SK-N-SH (cell line): ENCODE measurements at regions not wholly inside any gene's neighbourhood (a gene's known extent, or its start where the extent isn't known, plus 50 kb on each side); places are given as distances from the start of the nearest gene placed in this dataset.

Experiments
- CTCF ChIA-PET: fragments of 300-600, 350-600 bp; formaldehyde crosslinking; extraction: SDS; loops from one replicate; lab custom pipeline; 2021; lab: Yijun Ruan, JAX
- POLR2A ChIA-PET: fragments of 350-600 bp; sonication (Branson Sonifier 250); formaldehyde crosslinking; extraction: SDS; loops from one replicate; lab custom pipeline; 2020; ENCODE audit warnings: antibody characterized with exemption, inconsistent platforms; lab: Yijun Ruan, JAX
- DNase-seq: peaks from one replicate; pipeline ENCODE4 v3.0.0; 2012
- H2AFZ ChIP-seq: fragments of 200-600 bp; sonication (generic); 2 replicates; pipeline ENCODE4 v1.8.1; 2016; ENCODE audit warnings: antibody characterized with exemption, mild to moderate bottlenecking, low read depth
- H3F3A ChIP-seq: fragments of 200-600 bp; sonication (generic); replicated peaks from 2 replicates; pipeline ENCODE3; 2016; ENCODE audit warnings: antibody characterized with exemption, mild to moderate bottlenecking; ENCODE audit not compliant: insufficient read depth
- H3K27ac ChIP-seq, 2 experiments: fragments of 200-500 bp in 1 of 2; fragments of 200-600 bp in 1 of 2; sonication (Bioruptor generic) in 1 of 2; sonication (generic), shearing (Covaris generic) in 1 of 2; 2 replicates each; pipeline versions ENCODE4 v1.5.1 to v1.6.1; 2014 to 2016; ENCODE audit warnings: low read depth in 2 of 2, inconsistent platforms in 1 of 2, low read length in 1 of 2, mild to moderate bottlenecking in 1 of 2, mixed read lengths in 1 of 2
- H3K27me3 ChIP-seq: fragments of 200-600 bp; sonication (generic), shearing (Covaris generic); 2 replicates; pipeline ENCODE4 v1.6.1; 2016; ENCODE audit warnings: mixed run types; ENCODE audit not compliant: insufficient read depth
- H3K36me3 ChIP-seq, 2 experiments: fragments of 200-500 bp in 1 of 2; fragments of 200-600 bp in 1 of 2; sonication (Bioruptor generic) in 1 of 2; sonication (generic) in 1 of 2; replicated peaks in 1 of 2; 2 replicates each; pipeline versions ENCODE3 to v1.5.1; 2014 to 2016; ENCODE audit warnings: low read length in 1 of 2, mild to moderate bottlenecking in 1 of 2; ENCODE audit not compliant: insufficient read depth in 2 of 2, control insufficient read depth in 1 of 2
- H3K4me1 ChIP-seq, 2 experiments: fragments of 200-500 bp in 1 of 2; fragments of 200-600 bp in 1 of 2; sonication (Bioruptor generic) in 1 of 2; sonication (generic), shearing (Covaris generic) in 1 of 2; 2 replicates each; pipeline versions ENCODE4 v1.5.1 to v1.6.1; 2014 to 2016; ENCODE audit warnings: low read depth in 1 of 2, low read length in 1 of 2, mixed run types in 1 of 2; ENCODE audit not compliant: insufficient read depth in 2 of 2, control insufficient read depth in 1 of 2
- H3K4me2 ChIP-seq: fragments of 200-600 bp; sonication (generic), shearing (Covaris generic); 2 replicates; pipeline ENCODE4 v1.6.1; 2017; ENCODE audit warnings: mixed run types
- H3K4me3 ChIP-seq, 2 experiments: fragments of 200-500 bp in 1 of 2; fragments of 200-600 bp in 1 of 2; sonication (Bioruptor generic) in 1 of 2; sonication (generic), shearing (Covaris generic) in 1 of 2; 2 replicates each; pipeline versions ENCODE4 v1.5.1 to v1.8.1; 2014 to 2016; ENCODE audit warnings: low read depth in 2 of 2, inconsistent platforms in 1 of 2, low read length in 1 of 2, mild to moderate bottlenecking in 1 of 2, mixed read lengths in 1 of 2, moderate library complexity in 1 of 2
- H3K79me2 ChIP-seq: fragments of 200-600 bp; sonication (generic); 2 replicates; pipeline ENCODE4 v1.8.1; 2017; ENCODE audit warnings: mild to moderate bottlenecking; ENCODE audit not compliant: insufficient read depth
- H3K9ac ChIP-seq: fragments of 200-600 bp; sonication (generic); 2 replicates; pipeline ENCODE4 v1.6.1; 2017; ENCODE audit warnings: mixed run types
- H3K9me2 ChIP-seq: fragments of 200-600 bp; sonication (generic); 2 replicates; pipeline ENCODE4 v1.6.1; 2017; ENCODE audit warnings: mixed run types
- H3K9me3 ChIP-seq: fragments of 200-600 bp; sonication (generic); 2 replicates; pipeline ENCODE4 v1.6.1; 2017; ENCODE audit warnings: mixed run types, mild to moderate bottlenecking, moderate library complexity
- H4K20me1 ChIP-seq: fragments of 200-600 bp; sonication (generic); 2 replicates; pipeline ENCODE4 v1.6.1; 2017; ENCODE audit warnings: mild to moderate bottlenecking, mixed run types; ENCODE audit not compliant: insufficient read depth
- CHD2 ChIP-seq: fragments of 150-350 bp; IDR thresholded peaks from 2 replicates; pipeline ENCODE4 v1.6.1; 2018; ENCODE audit warnings: low read length; ENCODE audit not compliant: partially characterized antibody
- EZH2phosphoT487 ChIP-seq: fragments of 200-600 bp; sonication (generic); IDR thresholded peaks from 2 replicates; pipeline ENCODE4 v1.6.1; 2017; ENCODE audit warnings: low read depth, mixed run types, mild to moderate bottlenecking, antibody characterized with exemption, moderate library complexity, borderline replicate concordance
- FOSL2 ChIP-seq: IDR thresholded peaks from 2 replicates; pipeline ENCODE4 v1.4.0; 2012; ENCODE audit warnings: low read depth, mild to moderate bottlenecking, moderate library complexity, borderline replicate concordance
- FOXJ3 ChIP-seq: sonication (generic); formaldehyde crosslinking; IDR thresholded peaks from 2 replicates; pipeline ENCODE4 v1.5.1; 2020; ENCODE audit warnings: mild to moderate bottlenecking, missing genetic modification reagents
- GABPA ChIP-seq: IDR thresholded peaks from 2 replicates; pipeline ENCODE4 v1.4.0; 2012; ENCODE audit warnings: low read depth, mild to moderate bottlenecking
- GATA2 ChIP-seq: sonication (generic); formaldehyde crosslinking; IDR thresholded peaks from 2 replicates; pipeline ENCODE4 v1.5.0; 2020; ENCODE audit warnings: mild to moderate bottlenecking, missing genetic modification reagents
- IRF3 ChIP-seq: fragments of 150-350 bp; IDR thresholded peaks from 2 replicates; pipeline ENCODE4 v1.6.1; 2016; ENCODE audit warnings: mild to moderate bottlenecking, low read depth, low read length
- MAX ChIP-seq: IDR thresholded peaks from 2 replicates; pipeline ENCODE4 v1.4.0; 2012; ENCODE audit warnings: low read depth
- MXI1 ChIP-seq: IDR thresholded peaks from 2 replicates; pipeline ENCODE4 v1.6.1; 2012; ENCODE audit warnings: mild to moderate bottlenecking, low read depth, low read length, improper control_type of control experiment
- NFIC ChIP-seq: IDR thresholded peaks from 2 replicates; pipeline ENCODE4 v1.4.0; 2012; ENCODE audit warnings: borderline replicate concordance
- NRF1 ChIP-seq: IDR thresholded peaks from 2 replicates; pipeline ENCODE4 v1.6.1; 2012; ENCODE audit warnings: low read depth, mild to moderate bottlenecking, low read length
- PBX3 ChIP-seq: IDR thresholded peaks from 2 replicates; pipeline ENCODE4; 2012
- RAD21 ChIP-seq: IDR thresholded peaks from 2 replicates; pipeline ENCODE4 v1.6.1; 2012; ENCODE audit warnings: mild to moderate bottlenecking, low read length
- RFX5 ChIP-seq: IDR thresholded peaks from 2 replicates; pipeline ENCODE4 v1.6.1; 2012; ENCODE audit warnings: mild to moderate bottlenecking, improper control_type of control experiment, low read length
- SIN3A ChIP-seq: IDR thresholded peaks from 2 replicates; pipeline ENCODE4 v1.6.1; 2012; ENCODE audit warnings: low read depth, mild to moderate bottlenecking, low read length, moderate library complexity, borderline replicate concordance
- SMC3 ChIP-seq: IDR thresholded peaks from 2 replicates; pipeline ENCODE4 v1.6.1; 2012; ENCODE audit warnings: low read depth, low read length, improper control_type of control experiment
- TAF1 ChIP-seq: IDR thresholded peaks from 2 replicates; pipeline ENCODE4 v1.6.1; 2012; ENCODE audit warnings: low read depth, mild to moderate bottlenecking, low read length, moderate library complexity, borderline replicate concordance
- TEAD4 ChIP-seq: IDR thresholded peaks from 2 replicates; pipeline ENCODE4 v1.4.0; 2012; ENCODE audit warnings: mild to moderate bottlenecking, borderline replicate concordance; ENCODE audit not compliant: insufficient read depth
- YY1 ChIP-seq: IDR thresholded peaks from 2 replicates; pipeline ENCODE4 v1.4.0; 2012; ENCODE audit warnings: low read depth, mild to moderate bottlenecking
- WGBS: methylation state at CpG from one replicate; pipeline ENCODE4 v1.1.6; 2017; ENCODE audit warnings: low lambda C conversion rate; 5-methylcytosine and 5-hydroxymethylcytosine counted together

- TF ChIP-seq IRF3 (no peak), CHD2 (no peak), MXI1 (no peak), FOXJ3 (no peak), RFX5 (no peak), NFIC (no peak), PBX3 (no peak), RAD21 (no peak), NRF1 (no peak), TEAD4 (no peak)
- TF ChIP-seq, all 33 proteins: peak for 0
These were observed 426.3 kb downstream of the BCL11A start (continued) for GRCh38 chr2:60127191-60127590.

- H3F3A ChIP-seq: no peaks in the 10 kb centered on the region
- no peak overlapping the region for H2AFZ ChIP-seq
- WGBS: 35% methylated on average over 8 of the region's 8 CpGs
- CTCF ChIA-PET: no interaction called here
- H3K36me3 ChIP-seq: no peaks in the 10 kb centered on the region
- no peaks in the 10 kb centered on the region; the same call in 1 of the 2 replicates for H3K9me3 ChIP-seq
- H3K4me2 ChIP-seq: no peak overlapping the region
- H3K9me2 ChIP-seq: no peaks in the 10 kb centered on the region
- no peaks in the 10 kb centered on the region for H3K79me2 ChIP-seq
- H4K20me1 ChIP-seq: no peaks in the 10 kb centered on the region
- DNase-seq: no peak
- H3K27ac ChIP-seq: no peak overlapping the region
- H3K9ac ChIP-seq: no peak overlapping the region
- H3K27me3 ChIP-seq: no peaks in the 10 kb centered on the region
- no peak overlapping the region for H3K4me3 ChIP-seq
- POLR2A ChIA-PET: no interaction called here
- TF ChIP-seq PBX3 (no peak), TEAD4 (no peak), YY1 (no peak), NRF1 (no peak), FOXJ3 (no peak), RAD21 (no peak), MAX (no peak), IRF3 (no peak), EZH2phosphoT487 (no peak), SIN3A (no peak), GATA2 (no peak), GABPA (no peak), FOSL2 (no peak), SMC3 (no peak), RFX5 (no peak), TAF1 (no peak)
- no peaks in the 10 kb centered on the region for H3K4me1 ChIP-seq
These were observed 427.6 kb downstream of the BCL11A start for GRCh38 chr2:60125611-60126426.
